H1 (cell line): ENCODE measurements at regions not wholly inside any gene's neighbourhood (a gene's known extent, or its start where the extent isn't known, plus 50 kb on each side); places are given as distances from the start of the nearest gene placed in this dataset.

Source experiments
- CTCF ChIA-PET: fragments of 300-600 bp; sonication (Branson Sonifier 250); formaldehyde crosslinking; loops from one replicate; lab custom pipeline; 2021; ENCODE audit not compliant: partially characterized antibody; lab: Charles Lee
- POLR2A ChIA-PET: fragments of 300-600 bp; sonication (Branson Sonifier 250); formaldehyde crosslinking; loops from one replicate; lab custom pipeline; 2021; ENCODE audit warnings: inconsistent platforms; ENCODE audit not compliant: partially characterized antibody; lab: Charles Lee
- DNase-seq, 2 experiments: peaks; one replicate each; pipeline versions ENCODE4 v3.0.0 to v3.0.0-alpha.2; 2010 to 2022; ENCODE audit warnings: low spot score in 2 of 2, low read depth in 1 of 2, mixed read lengths in 1 of 2
- FAIRE-seq: peaks from 2 replicates; lab custom pipeline; 2011; peaks lifted over from hg19 to GRCh38; lab: Jason Lieb, UNC
- H2AFZ ChIP-seq: 2 replicates; pipeline ENCODE4 v1.8.1; 2012; ENCODE audit warnings: low read length, inconsistent platforms
- H2AK5ac ChIP-seq: 2 replicates; pipeline ENCODE4 v1.6.1; 2013; ENCODE audit warnings: low read depth, low read length
- H2BK120ac ChIP-seq: replicated peaks from 2 replicates; pipeline ENCODE3; 2013; ENCODE audit warnings: low read depth, low read length, inconsistent platforms
- H2BK12ac ChIP-seq: 2 replicates; pipeline ENCODE4 v1.6.1; 2013; ENCODE audit warnings: low read depth, low read length
- H2BK15ac ChIP-seq: 2 replicates; pipeline ENCODE4 v1.6.1; 2013; ENCODE audit warnings: low read length
- H2BK20ac ChIP-seq: 2 replicates; pipeline ENCODE4 v1.6.1; 2013; ENCODE audit warnings: low read length
- H2BK5ac ChIP-seq: 2 replicates; pipeline ENCODE4 v1.6.1; 2013; ENCODE audit warnings: low read depth, low read length
- H3K14ac ChIP-seq: 2 replicates; pipeline ENCODE4 v1.6.1; 2013; ENCODE audit warnings: inconsistent platforms; ENCODE audit not compliant: insufficient read length
- H3K18ac ChIP-seq: 2 replicates; pipeline ENCODE4 v1.6.1; 2013; ENCODE audit warnings: low read length; ENCODE audit errors: extremely low read depth
- H3K23ac ChIP-seq: 2 replicates; pipeline ENCODE4 v1.6.1; 2013; ENCODE audit warnings: inconsistent platforms; ENCODE audit not compliant: insufficient read length
- H3K23me2 ChIP-seq: 2 replicates; pipeline ENCODE4 v1.6.1; 2013; ENCODE audit warnings: low read depth, low read length
- H3K27ac ChIP-seq: 2 replicates; pipeline ENCODE4 v1.6.1; 2011; ENCODE audit warnings: low read depth, low read length, inconsistent platforms
- H3K27me3 ChIP-seq, 4 experiments: replicated peaks in 1 of 4; 1 replicate in 1 of 4; 2 replicates in 3 of 4; pipeline versions ENCODE4 v1.6.1 to v1.8.1; 2011 to 2013; ENCODE audit warnings: low read length in 3 of 4, mild to moderate bottlenecking in 3 of 4, inconsistent platforms in 2 of 4, mixed read lengths in 2 of 4, moderate library complexity in 1 of 4; ENCODE audit not compliant: control insufficient read depth in 3 of 4, insufficient read depth in 3 of 4; ENCODE audit errors: extremely low read depth in 1 of 4
- H3K36me3 ChIP-seq, 4 experiments: 2 replicates each; pipeline versions ENCODE4 v1.6.1 to v1.8.1; 2011 to 2013; ENCODE audit warnings: mild to moderate bottlenecking in 4 of 4, low read length in 3 of 4, moderate library complexity in 2 of 4, control low read depth in 1 of 4, inconsistent platforms in 1 of 4; ENCODE audit not compliant: insufficient read depth in 4 of 4, control insufficient read depth in 2 of 4
- H3K4ac ChIP-seq: replicated peaks from 2 replicates; pipeline ENCODE3; 2013; ENCODE audit warnings: low read length, low read depth, mixed read lengths, inconsistent platforms; ENCODE audit not compliant: insufficient read length
- H3K4me1 ChIP-seq, 4 experiments: replicated peaks in 1 of 4; 1 replicate in 1 of 4; 2 replicates in 3 of 4; pipeline versions ENCODE4 v1.6.1 to v1.8.1; 2011 to 2013; ENCODE audit warnings: low read length in 3 of 4, inconsistent platforms in 2 of 4, mixed read lengths in 1 of 4; ENCODE audit not compliant: insufficient read depth in 4 of 4, control insufficient read depth in 3 of 4
- H3K4me2 ChIP-seq, 2 experiments: 2 replicates each; pipeline versions ENCODE4 v1.6.1 to v1.8.1; 2011 to 2013; ENCODE audit warnings: low read depth in 2 of 2, low read length in 2 of 2, control low read depth in 1 of 2, inconsistent platforms in 1 of 2, mild to moderate bottlenecking in 1 of 2; ENCODE audit not compliant: insufficient read depth in 1 of 2
- H3K4me3 ChIP-seq, 4 experiments: fragments of 200-600, 300-600 bp in 1 of 4; sonication (generic), shearing (Covaris generic), sonication (Bioruptor Twin) in 1 of 4; 2 replicates each; pipeline versions ENCODE4 v1.5.1 to v1.8.1; 2011 to 2016; ENCODE audit warnings: low read length in 4 of 4, low read depth in 3 of 4, control low read depth in 2 of 4, inconsistent platforms in 2 of 4, mild to moderate bottlenecking in 2 of 4, mixed read lengths in 1 of 4, moderate library complexity in 1 of 4; ENCODE audit not compliant: insufficient read depth in 2 of 4; ENCODE audit errors: extremely low read depth in 1 of 4
- H3K56ac ChIP-seq: replicated peaks from 2 replicates; pipeline ENCODE3; 2013; ENCODE audit warnings: low read depth, mild to moderate bottlenecking, mixed read lengths, low read length, inconsistent platforms; ENCODE audit not compliant: insufficient read length
- H3K79me1 ChIP-seq: 2 replicates; pipeline ENCODE4 v1.6.1; 2013; ENCODE audit warnings: low read depth, low read length, control low read depth
- H3K79me2 ChIP-seq, 2 experiments: 2 replicates each; pipeline versions ENCODE4 v1.6.1 to v1.8.1; 2012 to 2013; ENCODE audit warnings: low read length in 2 of 2, mild to moderate bottlenecking in 2 of 2, inconsistent platforms in 1 of 2; ENCODE audit not compliant: insufficient read depth in 2 of 2, control insufficient read depth in 1 of 2
- H3K9ac ChIP-seq, 4 experiments: replicated peaks in 1 of 4; 1 replicate in 1 of 4; 2 replicates in 3 of 4; pipeline versions ENCODE4 v1.6.1 to v1.8.1; 2011 to 2013; ENCODE audit warnings: low read depth in 3 of 4, low read length in 3 of 4, control low read depth in 2 of 4, mild to moderate bottlenecking in 2 of 4, moderate library complexity in 2 of 4, inconsistent platforms in 1 of 4; ENCODE audit errors: extremely low read depth in 1 of 4
- H3K9me3 ChIP-seq, 2 experiments: 2 replicates each; pipeline versions ENCODE4 v1.6.1 to v1.8.1; 2012 to 2013; ENCODE audit warnings: mild to moderate bottlenecking in 2 of 2, moderate library complexity in 2 of 2, control low read depth in 1 of 2, inconsistent platforms in 1 of 2, low read depth in 1 of 2, low read length in 1 of 2, mixed read lengths in 1 of 2; ENCODE audit not compliant: insufficient read depth in 2 of 2
- H4K20me1 ChIP-seq, 2 experiments: replicated peaks in 1 of 2; 2 replicates each; pipeline versions ENCODE3 to v1.8.1; 2011 to 2013; ENCODE audit warnings: inconsistent platforms in 2 of 2, low read length in 2 of 2, mild to moderate bottlenecking in 1 of 2; ENCODE audit not compliant: insufficient read depth in 2 of 2, control insufficient read depth in 1 of 2
- H4K5ac ChIP-seq: 2 replicates; pipeline ENCODE4 v1.6.1; 2013; ENCODE audit warnings: low read length, low read depth, mixed read lengths, inconsistent platforms; ENCODE audit not compliant: insufficient read length
- H4K8ac ChIP-seq: 2 replicates; pipeline ENCODE4 v1.8.0; 2013; ENCODE audit warnings: mild to moderate bottlenecking, moderate library complexity, low read length, inconsistent platforms; ENCODE audit not compliant: insufficient read depth; ENCODE audit errors: extremely low read depth
- H4K91ac ChIP-seq: replicated peaks from 2 replicates; pipeline ENCODE3; 2013; ENCODE audit warnings: low read length, mixed read lengths, inconsistent platforms; ENCODE audit not compliant: insufficient read length
- BACH1 ChIP-seq: IDR thresholded peaks from 2 replicates; pipeline ENCODE4 v1.6.1; 2012; ENCODE audit warnings: low read length, improper control_type of control experiment
- HDAC2 ChIP-seq, 2 experiments: fragments of 300-600 bp in 1 of 2; sonication (generic) in 1 of 2; IDR thresholded peaks; 2 replicates each; pipeline ENCODE4 v1.6.1; 2011 to 2012; ENCODE audit warnings: low read depth in 2 of 2, low read length in 2 of 2, mild to moderate bottlenecking in 2 of 2, moderate library complexity in 2 of 2, borderline replicate concordance in 1 of 2, inconsistent platforms in 1 of 2
- KDM4A ChIP-seq: IDR thresholded peaks from one replicate; pipeline ENCODE4 v1.7.1; 2012; ENCODE audit warnings: low read depth, mild to moderate bottlenecking, moderate library complexity, low read length, inconsistent platforms; ENCODE audit not compliant: severe bottlenecking
- SIRT6 ChIP-seq: IDR thresholded peaks from one replicate; pipeline ENCODE4 v1.7.1; 2012; ENCODE audit warnings: low read length, inconsistent platforms
- SP1 ChIP-seq: IDR thresholded peaks from 2 replicates; pipeline ENCODE4 v1.6.1; 2011; ENCODE audit warnings: low read depth, low read length
- SUZ12 ChIP-seq: fragments of 200-600 bp; sonication (generic); IDR thresholded peaks from 2 replicates; pipeline ENCODE4 v1.6.1; 2012; ENCODE audit warnings: mild to moderate bottlenecking, inconsistent platforms, low read length, moderate library complexity, mixed read lengths
- TAF1 ChIP-seq: IDR thresholded peaks from 2 replicates; pipeline ENCODE4 v1.6.1; 2011; ENCODE audit warnings: mild to moderate bottlenecking, low read depth, low read length
- USF2 ChIP-seq: IDR thresholded peaks from 2 replicates; pipeline ENCODE4 v1.6.1; 2011; ENCODE audit warnings: low read length, improper control_type of control experiment
- ZNF274 ChIP-seq: IDR thresholded peaks from 2 replicates; pipeline ENCODE4 v1.7.0; 2012; ENCODE audit warnings: low read length, borderline replicate concordance; ENCODE audit errors: extremely low read depth
- WGBS, 2 experiments: shearing (Covaris generic) in 1 of 2; methylation state at CpG; one replicate each; pipeline versions ENCODE4 v1.1.6 to v1.1.7; 2013 to 2015; ENCODE audit warnings: low lambda C conversion rate in 2 of 2, mixed read lengths in 2 of 2, inconsistent platforms in 1 of 2, low coverage in 1 of 2, missing lambda C conversion rate in 1 of 2; ENCODE audit not compliant: insufficient replicate concordance in 2 of 2, insufficient coverage in 1 of 2, insufficient read length in 1 of 2; ENCODE audit errors: extremely low coverage in 1 of 2, missing lambda C conversion rate in 1 of 2; 5-methylcytosine and 5-hydroxymethylcytosine counted together

- Histone ChIP-seq H4K5ac (no peak overlapping the region), H2AK5ac (no peak overlapping the region), H3K4me1 (peaks cover 0 to 2% (median 0%) of the 10 kb centered on the region in 4 experiments; a peak in 1 of 7 replicates), H2BK20ac (no peak overlapping the region), H3K4ac (no peak overlapping the region), H3K14ac (no peak overlapping the region), H2BK5ac (no peak overlapping the region), H4K8ac (no peak overlapping the region), H3K56ac (no peak overlapping the region), H3K4me3 (no peak overlapping the region), H3K18ac (no peak overlapping the region), H2BK12ac (no peak overlapping the region), H3K9ac (no peak overlapping the region), H2BK120ac (no peak overlapping the region), H3K9me3 (no peaks in the 10 kb centered on the region), H3K23ac (no peak overlapping the region), H2BK15ac (no peak overlapping the region), H3K36me3 (no peaks in the 10 kb centered on the region), H4K20me1 (no peaks in the 10 kb centered on the region), H3K27me3 (no peaks in the 10 kb centered on the region), H3K4me2 (no peak overlapping the region), H3K23me2 (no peaks in the 10 kb centered on the region), H4K91ac (no peak overlapping the region), H3K27ac (no peak overlapping the region), H2AFZ (no peak overlapping the region), H3K79me1 (no peaks in the 10 kb centered on the region), H3K79me2 (no peaks in the 10 kb centered on the region)
- no peak for TF ChIP-seq KDM4A
- no peak for TF ChIP-seq ZNF274
- no peak for TF ChIP-seq SP1
- no peak for TF ChIP-seq SIRT6
- no peak for TF ChIP-seq TAF1
- no peak for TF ChIP-seq SUZ12
- TF ChIP-seq USF2 = no peak
- TF ChIP-seq BACH1 = no peak
- no peak for TF ChIP-seq HDAC2 (IDR thresholded peaks at IDR 0.05; ENCODE audit: borderline replicate concordance in 1 of 2, low read depth in 2 of 2, low read length in 2 of 2)
- CTCF ChIA-PET = interaction anchor here (1.4 kb wide), 1 partner anchor 12 kb away, joined by 3 read pairs; no protein-coding TSS in a partner anchor
- 58% methylated on average over 3 of the region's 3 CpGs; no CpG with 5 or more reads in 1 of the 2 experiments for WGBS, 2 experiments
- POLR2A ChIA-PET = no interaction called here
- FAIRE-seq = no peak
- DNase-seq = no peak
These were observed 834.2 kb upstream of the GCFC2 start for GRCh38 chr2:76544901-76545300.
